Parathyroid adenoma (tissue), 2 donors: ENCODE measurements at regions not wholly inside any gene's neighbourhood (a gene's known extent, or its start where the extent isn't known, plus 50 kb on each side); places are given as distances from the start of the nearest gene placed in this dataset.

Experiments
- H2AFZ ChIP-seq: fragments of 300-600 bp; sonication (generic); one replicate; pipeline ENCODE4 v1.7.0; 2017; ENCODE audit warnings: antibody characterized with exemption, mild to moderate bottlenecking
- H3K27ac ChIP-seq: fragments of 300-600 bp; sonication (generic); one replicate; pipeline ENCODE4 v1.7.0; 2017
- H3K27me3 ChIP-seq: fragments of 300-600 bp; sonication (generic); one replicate; pipeline ENCODE4 v1.7.0; 2017; ENCODE audit warnings: low read length; ENCODE audit not compliant: control insufficient read depth, insufficient read depth
- H3K36me3 ChIP-seq: fragments of 300-600 bp; sonication (generic); one replicate; pipeline ENCODE4 v1.7.0; 2017; ENCODE audit warnings: low read length; ENCODE audit not compliant: control insufficient read depth, insufficient read depth
- H3K4me1 ChIP-seq: fragments of 300-600 bp; sonication (generic); one replicate; pipeline ENCODE4 v1.7.0; 2017; ENCODE audit warnings: control low read depth
- H3K4me2 ChIP-seq: fragments of 300-600 bp; sonication (generic); one replicate; pipeline ENCODE4 v1.7.0; 2017; ENCODE audit warnings: low read length
- H3K4me3 ChIP-seq: fragments of 300-600 bp; sonication (generic); one replicate; pipeline ENCODE4 v1.7.0; 2017; ENCODE audit warnings: low read depth, low read length
- H3K79me2 ChIP-seq: fragments of 300-600 bp; sonication (generic); one replicate; pipeline ENCODE4 v1.7.0; 2017; ENCODE audit warnings: control low read depth
- H3K9ac ChIP-seq: fragments of 300-600 bp; sonication (generic); one replicate; pipeline ENCODE4 v1.7.0; 2017; ENCODE audit warnings: mild to moderate bottlenecking
- H3K9me3 ChIP-seq: fragments of 300-600 bp; sonication (generic); one replicate; pipeline ENCODE4 v1.7.0; 2017; ENCODE audit warnings: low read length; ENCODE audit not compliant: control insufficient read depth
- CTCF ChIP-seq: fragments of 300-600 bp; sonication (generic); IDR thresholded peaks from one replicate; pipeline ENCODE4 v1.7.0; 2017; ENCODE audit warnings: antibody characterized with exemption, mild to moderate bottlenecking
- donor health status: primary hyperparathyroidism.

DNA sequence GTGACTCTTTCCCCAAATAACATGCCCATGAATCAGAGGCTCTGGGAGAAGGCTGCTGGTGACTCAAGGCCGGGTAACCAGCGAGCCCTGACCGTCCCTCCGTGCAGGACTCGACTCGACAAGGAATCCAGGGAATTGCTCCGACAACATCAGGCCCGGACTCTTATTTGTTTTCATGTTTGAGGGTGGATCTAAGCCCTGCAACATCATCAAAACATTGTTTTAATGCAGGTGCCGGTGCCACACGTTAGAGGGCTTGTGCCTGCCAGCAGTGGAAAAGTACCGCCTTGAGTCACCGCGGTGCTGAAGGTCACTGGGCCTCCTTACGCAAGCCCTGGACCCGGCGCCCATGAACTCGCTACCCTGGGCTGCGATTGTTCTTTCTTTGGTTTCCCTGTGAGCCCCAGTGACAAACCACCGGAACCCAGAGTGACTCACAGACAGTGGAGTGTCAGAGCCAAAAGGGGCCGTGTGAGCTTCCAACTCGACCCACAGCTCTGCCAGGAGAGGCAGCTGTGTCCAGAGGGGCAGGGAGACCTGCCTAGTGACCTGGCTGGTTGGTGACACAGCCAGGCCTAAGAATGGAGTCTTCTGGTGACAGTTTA lies 139.4 kb upstream of the SHH start:
- Histone ChIP-seq H3K27ac (no peak overlapping the region), H3K79me2 (no peaks in the 10 kb centered on the region), H2AFZ (no peak overlapping the region), H3K4me3 (no peak overlapping the region), H3K36me3 (no peaks in the 10 kb centered on the region), H3K4me2 (no peak overlapping the region), H3K4me1 (no peaks in the 10 kb centered on the region), H3K9ac (no peak overlapping the region), H3K27me3 (peaks cover 3% of the 10 kb centered on the region), H3K9me3 (no peaks in the 10 kb centered on the region)
- no peak for TF ChIP-seq CTCF

- Histone ChIP-seq H3K9me3 (no peaks in the 10 kb centered on the region), H3K36me3 (no peaks in the 10 kb centered on the region), H3K27ac (no peak overlapping the region), H3K4me1 (no peaks in the 10 kb centered on the region), H3K4me3 (no peak overlapping the region), H3K79me2 (no peaks in the 10 kb centered on the region), H2AFZ (no peak overlapping the region), H3K9ac (no peak overlapping the region), H3K27me3 (peaks cover 3% of the 10 kb centered on the region), H3K4me2 (no peak overlapping the region)
- no peak for TF ChIP-seq CTCF
These were observed 138.8 kb upstream of the SHH start for GRCh38 chr7:155950898-155951553.

- Histone ChIP-seq H3K4me3 (no peak overlapping the region), H3K9me3 (no peaks in the 10 kb centered on the region), H3K27me3 (peaks cover 3% of the 10 kb centered on the region), H3K4me2 (no peak overlapping the region), H2AFZ (no peak overlapping the region), H3K36me3 (no peaks in the 10 kb centered on the region), H3K9ac (no peak overlapping the region), H3K27ac (no peak overlapping the region), H3K79me2 (no peaks in the 10 kb centered on the region), H3K4me1 (no peaks in the 10 kb centered on the region)
- TF ChIP-seq CTCF: no peak
These were observed 136.6 kb upstream of the SHH start for GRCh38 chr7:155948845-155949244.

GRCh38 chr7:155948423-155948822 lies 136.2 kb upstream of the SHH start:
- no peak overlapping the region for H2AFZ ChIP-seq
- H3K27me3 ChIP-seq: peaks cover 3% of the 10 kb centered on the region
- no peaks in the 10 kb centered on the region for H3K79me2 ChIP-seq
- no peaks in the 10 kb centered on the region for H3K9me3 ChIP-seq
- H3K4me1 ChIP-seq: no peaks in the 10 kb centered on the region
- TF ChIP-seq CTCF: no peak
- no peak overlapping the region for H3K27ac ChIP-seq
- no peak overlapping the region for H3K4me2 ChIP-seq
- H3K36me3 ChIP-seq: no peaks in the 10 kb centered on the region
- H3K9ac ChIP-seq: no peak overlapping the region
- no peak overlapping the region for H3K4me3 ChIP-seq

DNA sequence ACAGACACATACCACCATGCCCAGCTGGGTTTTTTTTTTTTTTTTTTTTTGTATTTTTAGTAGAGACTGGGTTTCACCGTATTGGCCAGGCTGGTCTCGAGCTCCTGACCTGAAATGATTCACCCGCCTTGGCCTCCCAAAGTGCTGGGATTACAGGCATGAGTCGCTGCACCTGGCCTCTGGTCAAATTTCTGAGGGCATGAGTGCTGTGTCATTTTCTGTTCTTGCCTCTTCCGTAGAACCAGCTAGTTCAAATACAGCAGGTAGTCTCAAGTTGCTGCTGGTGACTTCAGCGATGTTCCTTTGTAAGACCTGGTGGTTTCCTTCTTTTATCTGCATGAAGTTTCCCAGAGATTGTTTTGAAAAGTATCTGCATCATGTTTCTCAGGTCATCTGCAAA lies 134.8 kb upstream of the SHH start:
- no peak overlapping the region for H3K9ac ChIP-seq
- no peaks in the 10 kb centered on the region for H3K79me2 ChIP-seq
- no peak overlapping the region for H3K4me2 ChIP-seq
- no peaks in the 10 kb centered on the region for H3K4me1 ChIP-seq
- no peak overlapping the region for H3K27ac ChIP-seq
- no peak for TF ChIP-seq CTCF
- H3K4me3 ChIP-seq: no peak overlapping the region
- H3K9me3 ChIP-seq: no peaks in the 10 kb centered on the region
- H3K36me3 ChIP-seq: no peaks in the 10 kb centered on the region
- H2AFZ ChIP-seq: no peak overlapping the region
- H3K27me3 ChIP-seq: peaks cover 3% of the 10 kb centered on the region
